H1 (cell line): ENCODE measurements at regions not wholly inside any gene's neighbourhood (a gene's known extent, or its start where the extent isn't known, plus 50 kb on each side); places are given as distances from the start of the nearest gene placed in this dataset.

Source experiments
- ASH2L ChIP-seq: fragments of 200-600, 300-600 bp; sonication (generic); IDR thresholded peaks from one replicate; pipeline ENCODE4 v1.7.1; 2017; ENCODE audit warnings: low read length
- CHD1 ChIP-seq: IDR thresholded peaks from 2 replicates; pipeline ENCODE4 v1.6.1; 2012; ENCODE audit warnings: low read depth, low read length, improper control_type of control experiment
- EP300 ChIP-seq, 2 experiments: IDR thresholded peaks; 1 replicate in 1 of 2; 2 replicates in 1 of 2; pipeline ENCODE4 v1.6.1; 2011 to 2012; ENCODE audit warnings: low read depth in 2 of 2, low read length in 2 of 2, mild to moderate bottlenecking in 2 of 2, borderline replicate concordance in 1 of 2, inconsistent platforms in 1 of 2, moderate library complexity in 1 of 2
- KDM5A ChIP-seq: fragments of 200-600 bp; IDR thresholded peaks from 2 replicates; pipeline ENCODE4 v1.7.1; 2012; ENCODE audit warnings: mild to moderate bottlenecking, low read length, inconsistent platforms, mixed read lengths
- PHF8 ChIP-seq: fragments of 200-600 bp; sonication (generic); conservative IDR thresholded peaks from 2 replicates; pipeline ENCODE4 v1.7.1; 2012; ENCODE audit warnings: low read depth, mild to moderate bottlenecking, inconsistent platforms, low read length, moderate library complexity

DNA sequence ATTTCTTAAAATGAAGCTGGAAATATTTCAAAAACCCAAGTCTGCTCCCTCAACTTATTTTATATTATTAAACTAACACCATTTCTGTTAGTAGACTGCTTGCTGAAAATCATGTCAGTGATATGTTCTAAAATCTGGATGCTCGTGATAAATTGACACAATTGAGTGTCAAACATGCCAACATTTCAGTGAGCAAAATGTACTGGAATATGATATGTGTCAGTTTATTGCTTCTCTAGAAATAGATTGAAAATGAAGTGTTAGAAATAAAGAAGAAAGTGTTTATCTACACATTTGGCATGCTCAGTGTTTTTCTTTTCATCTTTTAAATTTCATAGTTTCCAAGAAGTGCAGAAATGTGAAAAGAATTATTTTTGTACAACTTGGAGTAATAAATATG lies 624.6 kb downstream of the SI start (continued):
- no peak for TF ChIP-seq PHF8
- no peak for TF ChIP-seq EP300 (IDR thresholded peaks at IDR 0.05; ENCODE audit: borderline replicate concordance in 1 of 2, low read depth in 2 of 2, low read length in 2 of 2)
- no peak for TF ChIP-seq CHD1
- no peak for TF ChIP-seq KDM5A
- no peak for TF ChIP-seq ASH2L
